Effector memory CD8-positive, alpha-beta T cell (primary cell): ENCODE measurements at regions not wholly inside any gene's neighbourhood (a gene's known extent, or its start where the extent isn't known, plus 50 kb on each side); places are given as distances from the start of the nearest gene placed in this dataset.

Experiments
- ATAC-seq: fragments of 150-1000 bp; cut with Tn5 transposase; replicated peaks from 2 replicates; pipeline ENCODE4 v1.10.0; 2021; ENCODE audit warnings: mild to moderate bottlenecking, moderate library complexity
- DNase-seq, 3 experiments: peaks; one replicate each; pipeline ENCODE4 v3.0.0; 2021
- H3K27ac Mint-ChIP-seq, 2 donors: one replicate each; pipeline ENCODE4 v1.8.0; 2022; ENCODE audit warnings: mild to moderate bottlenecking in 2 of 2, mixed read lengths in 2 of 2, moderate library complexity in 2 of 2
- H3K27me3 Mint-ChIP-seq, 2 donors: one replicate each; pipeline ENCODE4 v1.8.0; 2022; ENCODE audit warnings: mixed read lengths in 2 of 2
- H3K36me3 Mint-ChIP-seq: one replicate; pipeline ENCODE4 v1.8.0; 2022; ENCODE audit warnings: mild to moderate bottlenecking, moderate library complexity, mixed read lengths; ENCODE audit not compliant: insufficient read depth
- H3K4me1 Mint-ChIP-seq, 2 donors: one replicate each; pipeline ENCODE4 v1.8.0; 2022; ENCODE audit warnings: low read depth in 2 of 2, mixed read lengths in 2 of 2
- H3K4me3 Mint-ChIP-seq, 2 donors: one replicate each; pipeline ENCODE4 v1.8.0; 2022; ENCODE audit warnings: mild to moderate bottlenecking in 2 of 2, mixed read lengths in 2 of 2, moderate library complexity in 2 of 2
- H3K9me3 Mint-ChIP-seq, 2 donors: one replicate each; pipeline ENCODE4 v1.8.0; 2022; ENCODE audit warnings: mixed read lengths in 2 of 2

DNA sequence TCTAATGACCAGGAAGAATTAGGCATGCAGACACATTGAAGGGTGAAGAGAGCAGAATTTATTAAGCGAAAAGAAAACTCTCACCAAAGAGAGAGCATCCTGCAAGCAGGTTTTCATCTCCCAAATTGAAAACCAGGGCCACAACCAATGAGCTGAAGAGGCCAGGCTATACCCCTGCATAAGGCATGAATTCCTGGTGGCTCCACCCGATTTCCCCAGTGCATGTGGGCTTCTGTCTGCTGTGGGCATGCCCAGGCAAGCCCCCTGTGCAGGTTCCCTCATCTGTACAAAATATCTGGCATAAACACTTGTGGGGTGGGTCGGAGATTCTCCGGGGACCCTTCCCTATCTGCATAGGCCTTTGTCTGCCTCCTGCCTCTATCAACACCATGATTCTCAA, 621.6 kb upstream of the LRRTM1 start:
- no peak for DNase-seq
- no peak for ATAC-seq
- H3K27ac Mint-ChIP-seq: no peak overlapping the region
- no peak overlapping the region for H3K4me3 Mint-ChIP-seq
- H3K27me3 Mint-ChIP-seq: no peaks in the 10 kb centered on the region
- H3K4me1 Mint-ChIP-seq: no peaks in the 10 kb centered on the region
- no peaks in the 10 kb centered on the region for H3K36me3 Mint-ChIP-seq
- H3K9me3 Mint-ChIP-seq: peaks cover 10 to 41% of the 10 kb centered on the region in 2 donors

DNA sequence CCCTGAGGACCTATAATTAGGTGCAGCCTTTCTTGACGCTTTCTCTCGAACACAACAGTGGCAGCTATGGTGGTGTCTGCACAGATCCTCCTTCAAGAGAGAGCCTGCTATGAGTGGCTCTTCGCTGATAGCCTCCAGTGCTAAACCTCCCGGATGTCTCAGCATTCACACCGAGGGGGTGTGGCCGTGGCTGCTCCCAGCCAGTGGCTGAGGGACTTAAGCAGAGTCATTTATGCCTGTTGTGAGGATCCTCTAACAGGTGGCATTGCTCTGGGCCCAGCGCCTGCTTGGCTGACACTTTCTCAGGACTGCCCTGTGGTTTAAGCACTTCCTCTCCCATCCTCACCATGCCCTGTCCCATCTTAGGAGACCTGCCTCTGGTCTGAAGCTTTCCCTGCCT, 592.0 kb upstream of the LRRTM1 start:
- Mint-ChIP-seq H3K36me3 (peaks cover 4% of the 10 kb centered on the region), H3K4me1 (no peaks in the 10 kb centered on the region), H3K27me3 (no peaks in the 10 kb centered on the region), H3K27ac (no peak overlapping the region), H3K4me3 (no peak overlapping the region), H3K9me3 (peaks cover 13 to 34% of the 10 kb centered on the region in 2 donors)
- DNase-seq (no peak), ATAC-seq (no peak)

DNA sequence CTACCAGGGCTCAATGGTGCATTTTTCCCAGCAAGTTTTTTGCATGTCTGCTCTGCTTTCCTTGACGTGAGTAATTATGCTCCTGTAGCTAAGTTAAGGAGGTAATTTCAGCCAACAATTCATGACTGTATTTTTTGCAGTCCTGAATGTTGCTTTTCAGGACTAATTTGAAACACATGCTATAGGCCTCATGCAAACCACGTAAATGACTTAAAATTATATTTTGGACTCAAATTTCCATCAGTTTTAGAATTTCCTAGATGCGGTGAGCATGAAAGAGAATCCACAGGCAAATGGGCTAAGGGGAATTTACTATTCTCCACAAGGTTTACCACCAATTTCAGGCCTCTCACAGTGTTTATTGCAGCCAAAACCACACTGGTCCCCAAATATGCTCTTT, 589.9 kb upstream of the LRRTM1 start:
- DNase-seq (no peak), ATAC-seq (no peak)
- Mint-ChIP-seq H3K9me3 (peaks cover 13 to 28% of the 10 kb centered on the region in 2 donors), H3K27ac (no peak overlapping the region), H3K36me3 (peaks cover 4% of the 10 kb centered on the region), H3K27me3 (no peaks in the 10 kb centered on the region), H3K4me3 (no peak overlapping the region), H3K4me1 (no peaks in the 10 kb centered on the region)

DNA sequence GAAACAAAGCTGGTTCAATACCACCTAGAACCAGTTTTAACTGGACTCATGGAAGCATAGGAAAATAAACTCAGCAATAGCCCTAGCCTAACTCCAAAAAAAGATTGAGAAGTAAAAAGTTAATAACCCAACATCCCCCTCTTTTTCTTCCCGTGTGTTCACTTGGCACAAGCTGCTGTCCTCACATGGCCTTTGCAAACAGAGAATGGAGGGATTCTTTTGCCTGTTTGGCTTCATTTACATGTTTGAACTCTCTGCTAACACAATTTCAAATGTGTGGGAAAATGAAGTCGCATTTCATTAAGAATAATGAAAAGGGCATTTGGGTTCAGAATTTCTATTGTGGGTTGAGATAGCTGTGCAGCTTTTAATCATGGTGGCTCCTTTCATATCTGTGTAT, 589.2 kb upstream of the LRRTM1 start:
- ATAC-seq: no peak
- DNase-seq: no peak
- Mint-ChIP-seq H3K4me3 (no peak overlapping the region), H3K9me3 (peaks cover 13 to 28% of the 10 kb centered on the region in 2 donors), H3K27ac (no peak overlapping the region), H3K4me1 (no peaks in the 10 kb centered on the region), H3K27me3 (no peaks in the 10 kb centered on the region), H3K36me3 (peaks cover 4% of the 10 kb centered on the region)

DNA sequence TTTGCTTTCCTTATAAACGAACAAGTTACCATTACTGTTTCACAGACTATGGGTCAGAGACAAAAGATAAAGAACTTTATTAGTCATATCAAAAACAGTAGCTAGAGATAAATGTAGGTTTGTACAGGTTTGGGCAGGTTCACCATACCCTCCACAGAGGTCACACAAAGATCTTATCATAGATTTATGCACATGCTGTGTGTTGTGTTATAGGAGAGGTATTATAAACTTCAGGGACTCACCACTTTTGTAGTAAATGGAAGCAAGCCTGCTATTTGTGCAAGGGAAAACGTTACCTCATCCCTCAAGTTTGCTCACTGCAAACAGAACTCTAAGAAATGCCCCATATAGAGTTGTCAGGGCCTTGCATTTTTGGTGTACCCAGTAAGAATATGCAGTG, 584.5 kb upstream of the LRRTM1 start:
- H3K27me3 Mint-ChIP-seq: no peaks in the 10 kb centered on the region

DNA sequence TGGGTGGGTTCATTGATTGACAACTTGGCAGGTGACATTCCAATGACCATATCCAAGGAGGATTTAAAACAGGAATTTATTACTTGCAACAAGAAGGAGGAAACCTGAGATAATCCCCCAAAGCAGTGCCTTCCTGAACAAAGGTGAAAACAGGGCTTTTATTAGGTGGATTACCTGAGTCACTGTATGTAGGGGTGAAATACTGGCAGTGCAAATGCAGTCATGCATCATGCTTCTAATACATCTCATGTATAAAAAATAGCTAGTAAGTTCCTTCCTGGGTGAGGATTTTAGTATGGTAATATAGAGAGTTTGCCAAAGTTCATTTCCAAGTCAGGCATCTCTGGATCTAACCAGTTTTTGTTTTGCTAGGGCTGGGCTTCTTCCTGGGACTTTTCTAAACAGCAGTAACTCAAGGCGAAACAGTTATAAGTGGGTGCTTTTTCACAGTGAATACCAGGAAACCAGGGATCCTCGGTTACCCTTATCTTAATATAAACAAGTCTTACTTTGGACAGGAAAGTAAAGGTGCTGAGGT, 583.4 kb upstream of the LRRTM1 start:
- DNase-seq: no peak
- H3K4me3 Mint-ChIP-seq: no peak overlapping the region
- no peaks in the 10 kb centered on the region for H3K4me1 Mint-ChIP-seq
- H3K36me3 Mint-ChIP-seq: peaks cover 3% of the 10 kb centered on the region
- no peak for ATAC-seq
- H3K27me3 Mint-ChIP-seq: no peaks in the 10 kb centered on the region
- H3K27ac Mint-ChIP-seq: no peak overlapping the region
- peaks cover 5 to 12% of the 10 kb centered on the region in 2 donors for H3K9me3 Mint-ChIP-seq

More for the DNA sequence above, 584.5 kb upstream of the LRRTM1 start:
- peaks cover 2 to 6% of the 10 kb centered on the region in 2 donors for H3K9me3 Mint-ChIP-seq
- H3K4me3 Mint-ChIP-seq: no peak overlapping the region
- H3K4me1 Mint-ChIP-seq: no peaks in the 10 kb centered on the region
- no peak overlapping the region for H3K27ac Mint-ChIP-seq
- ATAC-seq (no peak), DNase-seq (no peak)
- peaks cover 4% of the 10 kb centered on the region for H3K36me3 Mint-ChIP-seq

DNA sequence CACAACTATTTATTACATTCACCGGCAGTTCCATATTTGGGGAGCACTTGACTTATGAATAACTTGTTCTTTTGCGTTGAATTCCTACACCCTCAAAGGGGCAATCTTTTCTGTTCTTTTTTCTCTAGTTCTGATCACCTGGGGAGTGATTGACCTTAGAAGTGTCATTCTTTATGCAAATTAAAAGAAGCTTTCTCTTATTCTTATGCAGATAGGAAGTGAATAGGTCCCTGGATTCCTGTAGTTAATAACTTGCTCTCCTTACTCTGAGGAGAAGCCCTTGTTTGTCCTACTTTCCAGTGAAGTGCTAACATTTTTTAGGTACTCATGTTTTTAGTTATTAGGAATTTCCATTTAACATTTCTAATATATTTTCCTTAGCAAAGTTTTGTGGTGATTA, 569.8 kb upstream of the LRRTM1 start:
- ATAC-seq: no peak
- Mint-ChIP-seq H3K27ac (no peak overlapping the region), H3K36me3 (no peaks in the 10 kb centered on the region), H3K4me3 (no peak overlapping the region), H3K9me3 (peaks cover 32 to 46% of the 10 kb centered on the region in 2 donors), H3K4me1 (no peaks in the 10 kb centered on the region), H3K27me3 (no peaks in the 10 kb centered on the region)
- DNase-seq: no peak

DNA sequence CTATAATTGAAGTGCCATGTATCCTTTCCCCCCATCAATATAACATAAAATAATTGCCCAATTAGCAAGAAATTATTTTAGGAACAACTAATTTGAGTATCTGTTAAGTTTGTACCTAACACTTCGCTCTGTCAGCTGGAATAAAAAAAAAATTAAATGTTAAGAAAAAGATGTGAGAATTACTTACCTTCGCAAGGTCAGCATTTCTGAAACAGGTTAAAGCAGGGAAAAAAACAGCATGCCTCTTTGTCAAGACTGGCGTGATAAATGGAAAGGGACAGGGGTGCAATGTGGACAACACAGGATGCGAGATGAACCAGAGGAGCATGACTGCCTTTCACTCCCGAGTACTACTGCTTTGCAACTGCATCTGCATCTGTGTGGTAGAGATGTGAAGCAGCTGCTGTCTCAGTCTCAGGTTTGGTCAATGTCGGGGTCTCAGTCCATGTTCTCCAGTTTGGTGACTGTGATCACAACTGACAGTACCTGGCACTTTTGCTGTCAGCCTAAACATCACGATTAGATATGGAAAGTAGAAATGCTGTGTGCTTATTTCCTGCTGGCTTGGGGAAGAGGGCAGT, 565.4 kb upstream of the LRRTM1 start:
- H3K9me3 Mint-ChIP-seq: peaks cover 22 to 23% of the 10 kb centered on the region in 2 donors
- no peaks in the 10 kb centered on the region for H3K4me1 Mint-ChIP-seq
- no peak for DNase-seq
- H3K36me3 Mint-ChIP-seq: no peaks in the 10 kb centered on the region
- no peak for ATAC-seq
- H3K27me3 Mint-ChIP-seq: no peaks in the 10 kb centered on the region
- H3K27ac Mint-ChIP-seq: no peak overlapping the region
- no peak overlapping the region for H3K4me3 Mint-ChIP-seq

DNA sequence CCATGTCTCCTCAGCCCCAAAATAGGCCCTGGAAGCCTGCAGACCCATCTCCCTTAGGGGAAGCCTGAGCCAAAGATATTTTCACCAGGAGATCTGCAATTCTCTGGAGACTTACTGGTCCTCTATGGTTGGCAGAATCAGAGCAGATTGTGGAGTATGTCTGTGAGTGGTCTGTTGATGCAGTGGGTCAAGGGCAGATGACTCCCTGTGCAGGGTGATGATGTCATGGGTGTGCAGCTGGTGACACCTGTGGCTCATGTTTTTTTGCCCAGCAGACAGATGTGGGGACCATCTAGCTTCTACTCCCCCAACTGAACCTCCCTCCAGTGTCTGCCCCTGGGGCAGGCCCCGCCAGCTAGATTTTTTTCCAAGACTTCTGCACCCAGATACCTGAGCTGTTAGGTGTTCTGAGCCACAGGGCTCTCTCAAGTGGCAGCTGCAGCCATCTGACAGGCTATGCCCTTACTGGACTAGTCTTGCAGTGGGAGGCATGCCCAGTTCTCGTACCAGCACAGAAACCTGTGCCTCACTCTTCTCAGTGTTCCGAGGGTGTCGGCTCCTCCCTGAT, 558.7 kb upstream of the LRRTM1 start:
- ATAC-seq: no peak
- H3K4me1 Mint-ChIP-seq: no peaks in the 10 kb centered on the region

DNA sequence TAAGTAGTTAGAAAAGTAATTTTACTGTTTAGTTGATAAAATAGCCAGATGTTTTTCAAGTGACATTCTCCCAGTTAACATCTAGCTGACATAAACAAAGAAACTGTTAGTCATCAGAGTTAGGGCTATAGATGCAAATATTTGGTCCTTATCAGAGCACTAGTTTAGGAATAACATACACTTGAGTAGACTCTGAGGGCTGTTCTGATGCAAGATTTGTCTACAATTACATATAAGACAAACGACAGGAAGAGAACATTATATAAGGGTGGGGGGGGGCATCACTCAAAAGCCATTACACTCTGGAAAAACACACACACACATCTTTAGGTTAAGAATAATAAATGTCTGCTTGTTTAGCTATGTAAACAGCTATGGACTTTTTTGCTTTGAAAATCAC, 554.4 kb upstream of the LRRTM1 start:
- no peaks in the 10 kb centered on the region for H3K36me3 Mint-ChIP-seq
- DNase-seq (no peak), ATAC-seq (no peak)
- H3K27ac Mint-ChIP-seq: no peak overlapping the region
- H3K27me3 Mint-ChIP-seq: no peaks in the 10 kb centered on the region
- no peak overlapping the region for H3K4me3 Mint-ChIP-seq
- H3K4me1 Mint-ChIP-seq: no peaks in the 10 kb centered on the region
- H3K9me3 Mint-ChIP-seq: peaks cover 2 to 10% of the 10 kb centered on the region in 2 donors

More for the DNA sequence above, 558.7 kb upstream of the LRRTM1 start:
- Mint-ChIP-seq H3K36me3 (no peaks in the 10 kb centered on the region), H3K27me3 (no peaks in the 10 kb centered on the region), H3K27ac (no peak overlapping the region), H3K4me3 (no peak overlapping the region), H3K9me3 (peaks cover 13 to 16% of the 10 kb centered on the region in 2 donors)
- DNase-seq: no peak

DNA sequence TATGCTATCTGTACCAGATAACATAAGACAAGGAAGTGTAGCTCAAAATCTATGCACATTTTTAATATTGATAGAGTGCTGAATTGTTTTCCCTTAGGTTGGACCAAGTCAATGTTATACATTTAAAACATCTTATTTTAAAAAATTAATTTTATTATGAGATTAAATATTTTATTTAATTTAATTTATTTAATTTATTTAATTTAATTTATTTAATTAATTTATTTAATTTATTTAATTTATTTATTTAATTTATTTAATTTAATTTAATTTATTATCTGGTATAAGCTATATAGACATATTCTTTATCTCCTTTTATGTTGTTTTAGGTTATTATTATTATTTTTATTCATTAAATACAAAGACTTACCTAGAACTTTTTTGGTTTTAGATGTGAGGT, 551.7 kb upstream of the LRRTM1 start:
- Mint-ChIP-seq H3K4me3 (no peak overlapping the region), H3K27me3 (no peaks in the 10 kb centered on the region), H3K36me3 (no peaks in the 10 kb centered on the region), H3K4me1 (no peaks in the 10 kb centered on the region), H3K9me3 (peaks cover 2 to 31% of the 10 kb centered on the region in 2 donors), H3K27ac (no peak overlapping the region)
- ATAC-seq: no peak
- no peak for DNase-seq

DNA sequence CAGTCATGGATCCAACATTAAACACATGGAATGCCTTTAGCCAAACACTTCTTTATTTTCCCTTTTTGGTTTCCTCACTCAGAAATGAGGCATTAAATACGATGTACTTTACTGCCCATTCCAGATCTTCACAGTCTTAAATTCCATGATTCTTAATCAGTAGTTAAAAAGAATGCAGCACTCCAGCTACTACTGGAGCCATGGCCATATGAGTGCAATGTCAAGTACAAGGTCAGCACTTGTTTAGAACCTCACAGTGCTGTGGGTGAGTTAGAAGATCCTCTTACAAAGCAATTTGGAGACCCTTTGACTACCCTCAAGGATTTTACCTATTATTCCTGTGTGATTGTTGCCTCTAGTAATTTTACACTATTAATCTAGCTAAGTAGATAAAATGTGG, 550.3 kb upstream of the LRRTM1 start:
- no peak for ATAC-seq
- Mint-ChIP-seq H3K4me1 (no peaks in the 10 kb centered on the region), H3K27ac (no peak overlapping the region), H3K9me3 (peaks cover 2 to 31% of the 10 kb centered on the region in 2 donors), H3K4me3 (no peak overlapping the region), H3K36me3 (no peaks in the 10 kb centered on the region), H3K27me3 (no peaks in the 10 kb centered on the region)
- no peak for DNase-seq

DNA sequence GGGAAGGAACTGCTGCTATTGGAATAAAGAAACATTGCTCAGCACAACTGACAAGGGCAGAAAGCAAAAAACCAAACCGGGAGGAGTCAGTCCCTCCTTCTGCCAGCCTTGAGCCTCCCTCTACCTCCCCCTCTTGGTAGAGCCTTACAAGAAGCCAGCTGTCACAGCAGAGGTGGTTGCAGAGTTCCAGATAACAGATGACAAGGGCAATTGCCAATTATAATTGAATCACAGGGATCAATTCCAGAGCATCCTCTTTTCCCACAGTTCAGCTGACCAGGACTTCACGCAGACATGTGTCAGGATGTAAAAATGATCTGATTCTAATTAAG, 548.2 kb upstream of the LRRTM1 start:
- no peaks in the 10 kb centered on the region for H3K36me3 Mint-ChIP-seq
- no peak for DNase-seq
- no peak overlapping the region for H3K27ac Mint-ChIP-seq
- ATAC-seq: no peak
- H3K4me3 Mint-ChIP-seq: no peak overlapping the region
- no peaks in the 10 kb centered on the region for H3K27me3 Mint-ChIP-seq
- H3K9me3 Mint-ChIP-seq: peaks cover 0 to 31% of the 10 kb centered on the region in 2 donors
- H3K4me1 Mint-ChIP-seq: no peaks in the 10 kb centered on the region

DNA sequence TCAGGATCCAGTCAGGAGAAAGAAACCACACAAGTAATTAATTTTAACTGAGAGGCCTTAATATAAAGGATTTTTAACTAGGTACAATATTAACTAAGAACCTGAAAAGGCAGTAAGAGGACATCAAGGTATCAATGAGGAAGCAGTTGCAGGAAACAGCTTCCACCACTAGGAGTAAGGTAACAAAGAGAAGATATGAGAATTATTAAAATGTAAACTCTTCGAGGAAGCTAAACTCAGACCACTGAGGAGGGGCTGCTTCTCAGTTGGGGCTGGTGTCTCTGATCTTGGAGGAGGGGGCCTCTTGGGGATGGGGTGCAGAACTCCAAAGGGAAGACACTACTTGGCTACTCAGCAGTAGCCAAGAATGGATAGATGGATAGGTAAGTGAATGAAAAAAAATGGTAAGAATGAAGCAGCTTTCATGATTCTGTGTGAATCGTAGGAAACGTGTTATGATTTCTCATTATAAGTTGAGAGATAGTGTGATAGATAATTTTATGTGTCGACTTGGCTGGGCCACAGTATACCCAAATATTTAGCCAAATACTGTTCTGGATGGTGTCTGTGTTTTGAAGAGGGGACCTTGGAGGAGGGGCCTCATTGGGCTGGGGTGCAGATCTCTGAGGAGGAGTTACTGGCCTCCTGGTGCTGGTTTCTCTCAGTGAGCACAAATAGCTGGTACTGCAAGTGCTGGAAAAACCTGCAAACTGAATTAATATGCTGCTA, 547.7 kb upstream of the LRRTM1 start:
- Mint-ChIP-seq H3K27me3 (no peaks in the 10 kb centered on the region), H3K36me3 (no peaks in the 10 kb centered on the region), H3K4me1 (no peaks in the 10 kb centered on the region), H3K9me3 (peaks cover 0 to 31% of the 10 kb centered on the region in 2 donors), H3K4me3 (no peak overlapping the region), H3K27ac (no peak overlapping the region)
- ATAC-seq (no peak), DNase-seq (no peak)
